GM19328 (cell line): ENCODE measurements at regions not wholly inside any gene's neighbourhood (a gene's known extent, or its start where the extent isn't known, plus 50 kb on each side); places are given as distances from the start of the nearest gene placed in this dataset.
"Not testable (repeated sequence)": the region's sequence is repeated elsewhere in the genome, so short reads cannot be mapped to it uniquely, and the experiment has no call there.

Experiments used
- ATAC-seq: cut with Tn5 transposase; IDR thresholded peaks from one replicate; pipeline ENCODE4 v1.9.1; 2021; ENCODE audit warnings: mild to moderate bottlenecking, moderate library complexity; ENCODE audit not compliant: unreplicated experiment

GRCh38 chr16:29118301-29118957, 133.6 kb downstream of the LAT start:
- not testable (repeated sequence) for ATAC-seq

- no peak for ATAC-seq
These were observed 132.8 kb downstream of the LAT start for GRCh38 chr16:29117631-29118030.

- no peak for ATAC-seq
These were observed 132.1 kb downstream of the LAT start for GRCh38 chr16:29116980-29117379.

GRCh38 chr16:29116207-29116606, 131.4 kb downstream of the LAT start:
- not testable (repeated sequence) for ATAC-seq

- ATAC-seq = not testable (repeated sequence)
These were observed 130.9 kb downstream of the LAT start for GRCh38 chr16:29115802-29116141.

- ATAC-seq = not testable (repeated sequence)
These were observed 130.3 kb downstream of the LAT start for GRCh38 chr16:29114989-29115801.

GRCh38 chr16:29114574-29114973, 129.7 kb downstream of the LAT start:
- no peak for ATAC-seq

GRCh38 chr16:29113446-29113845, 128.6 kb downstream of the LAT start:
- not testable (repeated sequence) for ATAC-seq

- no peak for ATAC-seq
These were observed 128.0 kb downstream of the LAT start for GRCh38 chr16:29112755-29113347.

- not testable (repeated sequence) for ATAC-seq
These were observed 127.2 kb downstream of the LAT start for GRCh38 chr16:29111901-29112680.

GRCh38 chr16:29111421-29111820, 126.6 kb downstream of the LAT start:
- ATAC-seq = no peak

- not testable (repeated sequence) for ATAC-seq
These were observed 123.8 kb downstream of the LAT start for GRCh38 chr16:29108625-29109169.

GRCh38 chr16:29107299-29107698, 122.4 kb downstream of the LAT start:
- ATAC-seq = no peak

- ATAC-seq = not testable (repeated sequence)
These were observed 121.5 kb downstream of the LAT start for GRCh38 chr16:29106259-29106908.

- ATAC-seq = not testable (repeated sequence)
These were observed 119.7 kb downstream of the LAT start for GRCh38 chr16:29104600-29104999.

- ATAC-seq = not testable (repeated sequence)
These were observed 113.1 kb downstream of the LAT start for GRCh38 chr16:29097965-29098364.

GRCh38 chr16:29094729-29095624, 110.1 kb downstream of the LAT start:
- ATAC-seq = not testable (repeated sequence)

GRCh38 chr16:29094325-29094724, 109.5 kb downstream of the LAT start:
- ATAC-seq = not testable (repeated sequence)

GRCh38 chr16:29089679-29090078, 104.8 kb downstream of the LAT start:
- ATAC-seq = not testable (repeated sequence)
